ENCODE measurements at regions not wholly inside any gene's neighbourhood (a gene's known extent, or its start where the extent isn't known, plus 50 kb on each side); places are given as distances from the start of the nearest gene placed in this dataset.
"Not testable (repeated sequence)": the region's sequence is repeated elsewhere in the genome, so short reads cannot be mapped to it uniquely, and the experiment has no call there.

DNA sequence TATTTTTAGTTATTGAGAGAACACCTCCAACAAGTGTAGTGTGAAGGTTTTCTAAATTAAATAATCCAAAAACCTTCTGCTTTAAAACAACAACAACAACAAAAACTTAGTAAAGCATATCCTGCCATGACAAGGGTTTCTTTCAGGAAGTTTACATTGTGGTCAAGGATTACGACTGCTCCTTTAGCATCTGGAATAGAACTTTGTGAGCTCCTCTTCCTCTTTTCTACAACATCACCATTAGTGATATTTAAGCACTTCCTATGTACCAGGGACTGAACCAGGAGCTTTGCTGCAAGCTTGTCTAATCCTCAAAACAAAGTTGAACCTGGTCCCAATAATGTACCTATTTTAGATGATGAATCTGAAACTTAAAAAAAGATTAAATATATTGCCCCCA lies 315.4 kb upstream of the KITLG start:
- ATAC-seq (no peak), DNase-seq (no peak)
- no peak overlapping the region for H3K4me3 ChIP-seq
- H3K36me3 ChIP-seq: no peaks in the 10 kb centered on the region
- in situ Hi-C loops (cut with MboI; ENCODE audit: low sequenced_read_pairs in 4 of 4) (no loop called here), intact Hi-C loops (cut with DNase I; ENCODE audit: low total_unique reads) (loop anchor here (10.0 kb wide), 1 partner anchor 99 kb away; no protein-coding TSS in a partner anchor)
- no peak overlapping the region for H3K27ac ChIP-seq
- H3K9me3 ChIP-seq: no peaks in the 10 kb centered on the region
- H3K27me3 ChIP-seq: no peaks in the 10 kb centered on the region
- H3K4me1 ChIP-seq: peaks cover 15 to 31% of the 10 kb centered on the region in 2 donors
- TF ChIP-seq POLR2A (IDR thresholded peaks at IDR 0.05): no peak
- TF ChIP-seq, protein P1, sequence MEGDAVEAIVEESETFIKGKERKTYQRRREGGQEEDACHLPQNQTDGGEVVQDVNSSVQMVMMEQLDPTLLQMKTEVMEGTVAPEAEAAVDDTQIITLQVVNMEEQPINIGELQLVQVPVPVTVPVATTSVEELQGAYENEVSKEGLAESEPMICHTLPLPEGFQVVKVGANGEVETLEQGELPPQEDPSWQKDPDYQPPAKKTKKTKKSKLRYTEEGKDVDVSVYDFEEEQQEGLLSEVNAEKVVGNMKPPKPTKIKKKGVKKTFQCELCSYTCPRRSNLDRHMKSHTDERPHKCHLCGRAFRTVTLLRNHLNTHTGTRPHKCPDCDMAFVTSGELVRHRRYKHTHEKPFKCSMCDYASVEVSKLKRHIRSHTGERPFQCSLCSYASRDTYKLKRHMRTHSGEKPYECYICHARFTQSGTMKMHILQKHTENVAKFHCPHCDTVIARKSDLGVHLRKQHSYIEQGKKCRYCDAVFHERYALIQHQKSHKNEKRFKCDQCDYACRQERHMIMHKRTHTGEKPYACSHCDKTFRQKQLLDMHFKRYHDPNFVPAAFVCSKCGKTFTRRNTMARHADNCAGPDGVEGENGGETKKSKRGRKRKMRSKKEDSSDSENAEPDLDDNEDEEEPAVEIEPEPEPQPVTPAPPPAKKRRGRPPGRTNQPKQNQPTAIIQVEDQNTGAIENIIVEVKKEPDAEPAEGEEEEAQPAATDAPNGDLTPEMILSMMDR (IDR thresholded peaks at IDR 0.05 in 4 of 5, conservative IDR thresholded peaks at IDR 0.05 in 1 of 5): no peak

DNA sequence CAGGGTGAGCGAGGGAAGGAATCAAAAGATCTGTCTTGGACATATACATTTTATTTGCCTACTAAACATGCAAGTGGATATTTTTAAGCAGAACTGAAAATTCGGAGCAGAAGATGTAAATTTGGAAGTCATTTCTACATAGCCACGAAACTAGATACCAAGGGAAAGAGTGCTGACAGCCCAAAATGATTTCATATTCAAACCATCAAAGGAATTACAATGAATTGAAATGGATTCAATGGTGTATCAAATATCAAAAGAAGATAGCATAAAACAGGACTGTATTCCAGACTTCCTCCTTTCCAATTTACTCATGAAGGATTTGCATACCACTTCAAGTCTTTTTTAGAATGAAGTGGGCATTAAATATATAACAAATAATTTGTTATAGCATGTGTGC lies 313.5 kb upstream of the KITLG start:
- peaks cover 15 to 29% of the 10 kb centered on the region in 2 donors for H3K4me1 ChIP-seq
- H3K9me3 ChIP-seq: no peaks in the 10 kb centered on the region
- no peaks in the 10 kb centered on the region for H3K36me3 ChIP-seq
- no peak overlapping the region for H3K4me3 ChIP-seq
- no peaks in the 10 kb centered on the region for H3K27me3 ChIP-seq
- no peak for TF ChIP-seq POLR2A (IDR thresholded peaks at IDR 0.05)
- TF ChIP-seq, protein P1 (IDR thresholded peaks at IDR 0.05 in 4 of 5, conservative IDR thresholded peaks at IDR 0.05 in 1 of 5): no peak
- in situ Hi-C loops (cut with MboI; ENCODE audit: low sequenced_read_pairs in 4 of 4): loop anchor here in 1 of 4 donors (5.0 kb wide), 1 partner anchor 84 kb away; no protein-coding TSS in a partner anchor
- intact Hi-C loops (cut with DNase I; ENCODE audit: low total_unique reads): loop anchor here (10.0 kb wide), 1 partner anchor 101 kb away; no protein-coding TSS in a partner anchor
- H3K27ac ChIP-seq: no peak overlapping the region
- ATAC-seq (no peak), DNase-seq (no peak)

DNA sequence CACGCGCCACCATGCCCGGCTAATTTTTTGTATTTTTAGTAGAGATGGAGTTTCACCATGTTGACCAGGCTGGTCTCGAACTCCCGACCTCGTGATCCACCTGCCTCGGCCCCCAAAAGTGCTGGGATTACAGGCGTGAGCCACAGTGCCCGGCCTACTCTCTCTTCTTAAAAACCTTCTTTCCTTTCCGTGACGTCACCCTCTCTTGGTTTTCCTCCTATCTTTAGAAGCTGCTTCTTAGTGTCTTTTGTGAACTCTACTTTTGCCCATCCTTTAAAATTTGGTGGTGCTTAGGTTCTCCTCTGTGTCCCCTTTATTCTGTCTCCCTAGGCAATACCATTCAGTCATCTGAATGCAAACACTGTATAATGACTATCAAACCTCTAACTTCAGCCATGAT lies 311.2 kb upstream of the KITLG start:
- not testable (repeated sequence) for DNase-seq, ATAC-seq, H3K27ac ChIP-seq, H3K4me3 ChIP-seq, H3K9me3 ChIP-seq, H3K27me3 ChIP-seq, H3K36me3 ChIP-seq
- intact Hi-C loops (cut with DNase I; ENCODE audit: low total_unique reads) (loop anchor here (10.0 kb wide), 1 partner anchor 103 kb away; no protein-coding TSS in a partner anchor), in situ Hi-C loops (cut with MboI; ENCODE audit: low sequenced_read_pairs in 4 of 4) (loop anchor here in 1 of 4 donors (5.0 kb wide), 1 partner anchor 86 kb away; no protein-coding TSS in a partner anchor)
- H3K4me1 ChIP-seq: peaks cover 8 to 12% of the 10 kb centered on the region in 2 donors

DNA sequence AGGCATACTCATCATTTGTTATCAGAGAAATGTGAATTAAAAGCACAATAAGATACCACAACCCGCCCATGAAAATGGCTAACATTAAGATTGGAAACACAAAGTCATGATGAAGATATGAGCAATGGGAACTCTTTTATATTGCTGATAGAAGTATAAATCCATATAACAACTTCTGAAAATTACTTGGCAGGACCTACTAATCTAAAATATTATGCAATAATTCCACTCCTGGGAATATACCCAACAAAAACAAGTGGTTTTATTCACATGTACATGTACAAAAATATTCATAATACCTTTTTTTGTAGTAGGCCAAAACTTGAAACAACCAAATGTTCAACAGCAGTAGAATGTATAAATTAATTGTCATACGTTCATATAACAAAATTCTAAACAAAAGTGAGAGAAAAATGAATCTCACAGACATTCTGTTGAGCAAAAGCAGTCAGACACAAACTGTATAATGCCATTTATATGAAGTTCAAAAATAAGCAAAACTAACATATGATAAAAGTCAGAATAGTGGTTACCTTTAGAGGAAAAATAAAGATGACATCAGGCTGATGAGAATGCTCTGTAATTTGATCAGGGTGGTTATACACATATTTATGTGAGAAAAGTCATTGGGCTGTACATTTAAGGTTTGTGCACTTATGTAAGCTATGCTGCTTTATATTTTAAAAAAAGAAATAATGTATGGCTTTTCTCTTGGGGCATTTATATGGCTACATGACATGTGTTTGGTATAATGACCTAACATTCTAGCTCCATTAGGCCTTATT lies 309.2 kb upstream of the KITLG start:
- H3K4me1 ChIP-seq: peaks cover 8 to 11% of the 10 kb centered on the region in 2 donors
- intact Hi-C loops (cut with DNase I; ENCODE audit: low total_unique reads) (loop anchor here (10.0 kb wide), 1 partner anchor 105 kb away; no protein-coding TSS in a partner anchor), in situ Hi-C loops (cut with MboI; ENCODE audit: low sequenced_read_pairs in 4 of 4) (loop anchor here in 1 of 4 donors (5.0 kb wide), 1 partner anchor 88 kb away; no protein-coding TSS in a partner anchor)
- no peak overlapping the region for H3K4me3 ChIP-seq
- no peaks in the 10 kb centered on the region for H3K27me3 ChIP-seq
- H3K36me3 ChIP-seq: no peaks in the 10 kb centered on the region
- DNase-seq: no peak
- H3K27ac ChIP-seq: no peak overlapping the region
- ATAC-seq: no peak
- H3K9me3 ChIP-seq: no peaks in the 10 kb centered on the region
- TF ChIP-seq POLR2A (IDR thresholded peaks at IDR 0.05): no peak
- TF ChIP-seq, protein P1 (IDR thresholded peaks at IDR 0.05 in 4 of 5, conservative IDR thresholded peaks at IDR 0.05 in 1 of 5): no peak

- ATAC-seq: no peak
- H3K9me3 ChIP-seq: no peaks in the 10 kb centered on the region
- in situ Hi-C loops (cut with MboI; ENCODE audit: low sequenced_read_pairs in 4 of 4) (no loop called here), intact Hi-C loops (cut with DNase I; ENCODE audit: low total_unique reads) (no loop called here)
- TF ChIP-seq, protein P1 (IDR thresholded peaks at IDR 0.05 in 4 of 5, conservative IDR thresholded peaks at IDR 0.05 in 1 of 5): no peak
- no peak for TF ChIP-seq POLR2A (IDR thresholded peaks at IDR 0.05)
- H3K27ac ChIP-seq: no peak overlapping the region
- H3K4me3 ChIP-seq: no peak overlapping the region
- no peak for DNase-seq
- no peaks in the 10 kb centered on the region for H3K27me3 ChIP-seq
- H3K4me1 ChIP-seq: no peaks in the 10 kb centered on the region
- H3K36me3 ChIP-seq: no peaks in the 10 kb centered on the region
Observed at GRCh38 chr12:88884600-88884999, 304.3 kb upstream of the KITLG start.
